Loucy (cell line): ENCODE measurements at regions not wholly inside any gene's neighbourhood (a gene's known extent, or its start where the extent isn't known, plus 50 kb on each side); places are given as distances from the start of the nearest gene placed in this dataset.

Experiments used
- CTCF ChIP-seq: fragments of 200-600 bp; sonication (generic); conservative IDR thresholded peaks from 2 replicates; pipeline ENCODE4 v1.5.1; 2014; ENCODE audit warnings: mild to moderate bottlenecking, antibody characterized with exemption, low read length
- EZH2phosphoT487 ChIP-seq: fragments of 200-600 bp; IDR thresholded peaks from 2 replicates; pipeline ENCODE4 v1.6.1; 2018; ENCODE audit warnings: antibody characterized with exemption, mild to moderate bottlenecking, moderate library complexity, borderline replicate concordance

DNA sequence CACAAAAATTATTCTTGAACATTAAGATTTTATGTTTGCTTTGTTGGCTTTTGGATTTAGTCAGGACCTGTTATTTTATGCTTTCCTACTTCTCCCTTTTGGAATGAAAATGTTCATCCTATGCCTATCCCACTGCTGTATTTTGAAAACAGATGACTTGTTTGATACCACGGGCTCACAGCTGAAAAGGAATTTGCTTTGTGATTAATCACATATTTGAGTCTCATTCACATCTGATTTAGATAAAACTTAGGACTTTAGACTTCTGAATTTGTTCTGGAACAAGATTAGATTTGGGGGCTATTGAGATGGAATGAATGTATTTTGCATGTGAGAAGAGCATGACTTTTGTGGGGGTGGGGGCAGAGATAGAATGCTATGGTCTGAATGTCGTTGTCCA, 1012.6 kb downstream of the CDH11 start:
- TF ChIP-seq CTCF (no peak), EZH2phosphoT487 (no peak)
